Transverse colon (tissue), 4 donors: ENCODE measurements at regions not wholly inside any gene's neighbourhood (a gene's known extent, or its start where the extent isn't known, plus 50 kb on each side); places are given as distances from the start of the nearest gene placed in this dataset.

Source experiments
- DNase-seq: peaks from one replicate; pipeline ENCODE4 v3.0.0-alpha.2; 2019
- H3K27ac ChIP-seq, 4 donors: fragments of 200-600 bp; sonication (generic); 2 replicates each; pipeline ENCODE4 v1.5.1; 2016 to 2018; ENCODE audit warnings: inconsistent platforms in 4 of 4
- H3K27me3 ChIP-seq: fragments of 200-600 bp; sonication (generic); 2 replicates; pipeline ENCODE4 v1.5.1; 2017; ENCODE audit warnings: inconsistent platforms
- H3K36me3 ChIP-seq, 4 donors: fragments of 200-600 bp; sonication (generic); 2 replicates each; pipeline ENCODE4 v1.5.1; 2017 to 2019; ENCODE audit warnings: inconsistent platforms in 4 of 4
- H3K4me1 ChIP-seq, 4 donors: fragments of 200-600 bp; sonication (generic); 2 replicates each; pipeline ENCODE4 v1.5.1; 2017 to 2020; ENCODE audit warnings: inconsistent platforms in 4 of 4
- H3K4me3 ChIP-seq, 4 donors: fragments of 200-600 bp; sonication (generic); 1 replicate in 1 of 4; 2 replicates in 3 of 4; pipeline versions ENCODE4 v1.5.1 to v1.6.1; 2017 to 2019; ENCODE audit warnings: inconsistent platforms in 4 of 4
- H3K9me3 ChIP-seq, 2 donors: fragments of 200-600 bp; sonication (generic); 2 replicates each; pipeline ENCODE4 v1.5.1; 2017 to 2019; ENCODE audit warnings: inconsistent platforms in 2 of 2
- CTCF ChIP-seq, 5 experiments: fragments of 200-600 bp in 3 of 5; fragments of 450-650 bp in 2 of 5; sonication (generic) in 3 of 5; IDR thresholded peaks; 1 replicate in 2 of 5; 2 replicates in 3 of 5; pipeline ENCODE4 v1.5.1; 2016 to 2017; ENCODE audit warnings: antibody characterized with exemption in 5 of 5, inconsistent platforms in 3 of 5, mild to moderate bottlenecking in 2 of 5, moderate library complexity in 1 of 5
- EP300 ChIP-seq: sonication (generic); formaldehyde crosslinking; IDR thresholded peaks from one replicate; pipeline ENCODE4 v1.6.1; 2017; ENCODE audit warnings: antibody characterized with exemption, low read depth
- POLR2A ChIP-seq: fragments of 450-650 bp; IDR thresholded peaks from one replicate; pipeline ENCODE4 v1.6.1; 2016; ENCODE audit warnings: antibody characterized with exemption, mild to moderate bottlenecking, moderate library complexity
- POLR2AphosphoS5 ChIP-seq, 3 donors: sonication (generic); formaldehyde crosslinking; IDR thresholded peaks; one replicate each; pipeline ENCODE4 v1.6.1; 2016; ENCODE audit warnings: antibody characterized with exemption in 3 of 3
- WGBS, 2 donors: methylation state at CpG; one replicate each; pipeline ENCODE4 v1.1.5; 2018; ENCODE audit warnings: low coverage in 1 of 2; 5-methylcytosine and 5-hydroxymethylcytosine counted together
- in situ Hi-C, 4 donors: fragments of 200-750 bp; cut with MboI; loops; one replicate each; pipeline versions ENCODE4 v1.15.0 to v1.15.1; 2017; ENCODE audit warnings: low sequenced_read_pairs in 3 of 4, low pct_ligation_motif_present in 1 of 4, low pct_unique_long_range_greater_than_20kb in 1 of 4
- intact Hi-C: fragments of 100-400 bp; cut with DNase I; formaldehyde crosslinking; loops from one replicate; pipeline ENCODE4 v1.15.1; 2023; ENCODE audit warnings: low total_unique reads

DNA sequence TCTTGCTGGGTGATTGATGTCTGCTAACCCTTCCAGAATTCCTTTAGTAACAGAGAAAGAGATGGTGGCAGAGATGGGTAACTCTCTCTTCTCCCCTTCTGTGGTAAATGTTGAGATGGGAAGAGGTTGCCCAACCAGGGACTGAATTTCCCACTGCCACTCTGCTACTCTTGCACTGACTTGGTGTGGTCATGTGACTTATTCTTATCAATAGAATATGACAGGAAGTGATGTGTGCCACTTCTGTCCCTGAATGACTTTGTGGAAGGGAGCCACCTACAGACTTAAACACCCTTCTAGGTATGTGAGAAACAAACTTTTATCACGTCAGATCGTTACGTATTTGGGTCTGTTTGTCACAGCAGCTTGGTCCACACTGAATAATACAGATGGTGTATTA, 132.9 kb downstream of the ZNF621 start:
- WGBS, 2 donors = 91 to 94% methylated on average over 3 of the region's 3 CpGs

DNA sequence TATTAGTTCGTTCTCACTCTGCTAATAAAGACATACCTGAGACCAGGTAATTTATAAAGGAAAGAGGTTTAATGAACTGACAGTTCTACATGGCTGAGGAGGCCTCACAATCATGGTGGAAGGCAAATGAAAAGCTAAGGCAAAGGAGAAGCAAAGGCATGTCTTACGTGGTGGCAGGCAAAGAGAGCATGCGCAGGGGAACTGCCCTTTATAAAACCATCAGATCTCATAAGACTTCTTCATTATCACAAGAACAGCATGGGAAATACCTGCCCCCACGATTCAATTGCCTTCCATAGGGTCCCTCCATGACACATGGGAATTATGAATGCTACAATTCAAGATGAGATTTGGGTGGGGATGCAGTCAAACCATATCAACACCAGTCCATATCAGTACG, 133.5 kb downstream of the ZNF621 start:
- no peaks in the 10 kb centered on the region for H3K9me3 ChIP-seq
- WGBS, 2 donors = 85 to 90% methylated on average over 5 of the region's 5 CpGs
- DNase-seq = no peak
- H3K36me3 ChIP-seq = no peaks in the 10 kb centered on the region
- no peak overlapping the region for H3K4me3 ChIP-seq
- TF ChIP-seq EP300 (no peak), POLR2A (no peak), POLR2AphosphoS5 (IDR thresholded peaks at IDR 0.05) (no peak), CTCF (IDR thresholded peaks at IDR 0.05) (no peak)
- no peaks in the 10 kb centered on the region for H3K27me3 ChIP-seq
- intact Hi-C loops = no loop called here
- H3K4me1 ChIP-seq = peaks cover 0 to 2% (median 0%) of the 10 kb centered on the region in 4 donors
- in situ Hi-C loops = no loop called here
- no peak overlapping the region for H3K27ac ChIP-seq

More for the DNA sequence above, 132.9 kb downstream of the ZNF621 start:
- H3K9me3 ChIP-seq = no peaks in the 10 kb centered on the region
- no peaks in the 10 kb centered on the region for H3K36me3 ChIP-seq
- in situ Hi-C loops (no loop called here), intact Hi-C loops (no loop called here)
- TF ChIP-seq POLR2A = no peak
- TF ChIP-seq POLR2AphosphoS5 (IDR thresholded peaks at IDR 0.05) = no peak
- no peak for TF ChIP-seq EP300
- no peak for TF ChIP-seq CTCF (IDR thresholded peaks at IDR 0.05)
- H3K4me3 ChIP-seq = no peak overlapping the region
- H3K27me3 ChIP-seq = no peaks in the 10 kb centered on the region
- H3K27ac ChIP-seq = no peak overlapping the region
- peaks cover 0 to 2% (median 0%) of the 10 kb centered on the region in 4 donors for H3K4me1 ChIP-seq
- no peak for DNase-seq

DNA sequence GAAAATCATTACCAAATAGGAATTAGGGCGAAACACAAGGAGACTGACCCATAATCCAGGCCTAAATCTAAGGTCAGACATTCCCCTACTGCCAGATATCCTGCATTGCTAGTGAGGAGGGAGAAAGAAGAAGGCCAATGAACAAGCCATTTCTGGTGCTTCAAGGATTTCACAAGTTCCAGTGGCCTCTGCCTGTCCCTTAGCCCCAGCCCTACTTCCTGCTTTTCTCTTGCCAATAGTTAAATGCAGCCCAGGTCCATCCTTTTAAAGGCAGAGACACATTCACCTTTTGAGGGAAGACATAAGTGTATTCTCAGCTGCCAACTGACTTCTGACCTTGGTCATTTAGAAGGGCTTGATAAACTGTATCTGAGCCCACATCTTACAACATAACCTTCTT, 135.8 kb downstream of the ZNF621 start:
- H3K4me1 ChIP-seq = peaks cover 0 to 2% (median 0%) of the 10 kb centered on the region in 4 donors
- H3K4me3 ChIP-seq = no peak overlapping the region
- intact Hi-C loops = no loop called here
- no peaks in the 10 kb centered on the region for H3K27me3 ChIP-seq
- H3K36me3 ChIP-seq = no peaks in the 10 kb centered on the region
- no peak overlapping the region for H3K27ac ChIP-seq
- TF ChIP-seq EP300 = no peak
- TF ChIP-seq POLR2A = no peak
- no peak for TF ChIP-seq POLR2AphosphoS5 (IDR thresholded peaks at IDR 0.05)
- TF ChIP-seq CTCF (IDR thresholded peaks at IDR 0.05) = no peak
- WGBS, 2 donors = 76 to 86% methylated on average over 1 of the region's 1 CpG
- DNase-seq = no peak
- H3K9me3 ChIP-seq = no peaks in the 10 kb centered on the region
- in situ Hi-C loops = no loop called here

- Histone ChIP-seq H3K9me3 (no peaks in the 10 kb centered on the region), H3K4me1 (peaks cover 0 to 2% (median 0%) of the 10 kb centered on the region in 4 donors), H3K27me3 (no peaks in the 10 kb centered on the region), H3K4me3 (no peak overlapping the region), H3K36me3 (no peaks in the 10 kb centered on the region), H3K27ac (no peak overlapping the region)
- no peak for DNase-seq
- intact Hi-C loops (no loop called here), in situ Hi-C loops (no loop called here)
- WGBS, 2 donors = 93 to 100% methylated on average over 1 of the region's 1 CpG
- TF ChIP-seq POLR2A = no peak
- TF ChIP-seq CTCF (IDR thresholded peaks at IDR 0.05) = no peak
- TF ChIP-seq EP300 = no peak
- no peak for TF ChIP-seq POLR2AphosphoS5 (IDR thresholded peaks at IDR 0.05)
Observed at GRCh38 chr3:40661284-40661683, 136.5 kb downstream of the ZNF621 start.
